IMR-90 (cell line): ENCODE measurements at regions not wholly inside any gene's neighbourhood (a gene's known extent, or its start where the extent isn't known, plus 50 kb on each side); places are given as distances from the start of the nearest gene placed in this dataset.

Experiments used
- ATAC-seq: fragments of 200-7000 bp; cut with Tn5 transposase; 2 replicates; pipeline ENCODE4 v1.9.1; 2020; ENCODE audit warnings: low read depth, mild to moderate bottlenecking, moderate library complexity
- BruUV-seq: library from RNA; stranded (reverse); fragments of 400-500 nt; replicated peaks from 2 replicates; lab custom pipeline; 2021; lab: Mats Ljungman, UMichigan
- CTCF ChIA-PET: fragments of 300-600 bp; formaldehyde crosslinking; extraction: SDS; loops from one replicate; lab custom pipeline; 2021; ENCODE audit warnings: antibody characterized with exemption; lab: Yijun Ruan, JAX
- POLR2A ChIA-PET: fragments of 300-600 bp; sonication (Branson Sonifier 250); formaldehyde crosslinking; loops from one replicate; lab custom pipeline; 2022; ENCODE audit warnings: antibody characterized with exemption; ENCODE audit not compliant: unreplicated experiment; lab: Charles Lee
- DNase-seq: peaks from one replicate; pipeline ENCODE4 v3.0.0; 2013
- H2AFZ ChIP-seq: replicated peaks from 2 replicates; pipeline ENCODE3; 2013; ENCODE audit warnings: low read length, mild to moderate bottlenecking; ENCODE audit not compliant: poor library complexity
- H2AK5ac ChIP-seq: 2 replicates; pipeline ENCODE4 v1.6.1; 2013; ENCODE audit warnings: low read depth, low read length, inconsistent platforms
- H2AK9ac ChIP-seq: replicated peaks from 2 replicates; pipeline ENCODE3; 2013; ENCODE audit warnings: mild to moderate bottlenecking, low read depth, low read length, moderate library complexity; ENCODE audit not compliant: poor library complexity
- H2BK120ac ChIP-seq: 2 replicates; pipeline ENCODE4 v1.6.1; 2013; ENCODE audit warnings: low read depth, low read length, inconsistent platforms
- H2BK15ac ChIP-seq: 3 replicates; pipeline ENCODE4 v1.6.1; 2013; ENCODE audit warnings: low read depth, low read length, inconsistent platforms
- H2BK20ac ChIP-seq: 2 replicates; pipeline ENCODE4 v1.6.1; 2013; ENCODE audit warnings: low read depth, mild to moderate bottlenecking, inconsistent platforms, low read length, moderate library complexity
- H2BK5ac ChIP-seq: 2 replicates; pipeline ENCODE4 v1.6.1; 2013; ENCODE audit warnings: mild to moderate bottlenecking, low read depth, low read length, inconsistent platforms; ENCODE audit not compliant: poor library complexity, severe bottlenecking
- H3K14ac ChIP-seq: replicated peaks from 2 replicates; pipeline ENCODE4 v1.6.1; 2013; ENCODE audit warnings: low read depth, low read length, inconsistent platforms
- H3K18ac ChIP-seq: 2 replicates; pipeline ENCODE4 v1.6.1; 2013; ENCODE audit warnings: low read depth, low read length, control low read depth
- H3K23ac ChIP-seq: 2 replicates; pipeline ENCODE4 v1.6.1; 2013; ENCODE audit warnings: low read depth, low read length, inconsistent platforms
- H3K27ac ChIP-seq: 2 replicates; pipeline ENCODE4 v1.5.1; 2013; ENCODE audit warnings: mild to moderate bottlenecking, control low read depth, low read length; ENCODE audit not compliant: insufficient read depth
- H3K27me3 ChIP-seq: 2 replicates; pipeline ENCODE4 v1.6.1; 2013; ENCODE audit warnings: low read length; ENCODE audit not compliant: control insufficient read depth, insufficient read depth
- H3K36me3 ChIP-seq: 2 replicates; pipeline ENCODE4 v1.6.1; 2013; ENCODE audit warnings: low read length, mixed read lengths; ENCODE audit not compliant: control insufficient read depth, insufficient read depth
- H3K4ac ChIP-seq: 2 replicates; pipeline ENCODE4 v1.6.1; 2013; ENCODE audit warnings: low read depth, low read length, inconsistent platforms
- H3K4me1 ChIP-seq: 2 replicates; pipeline ENCODE4 v1.6.1; 2013; ENCODE audit warnings: low read length, mixed read lengths; ENCODE audit not compliant: control insufficient read depth, insufficient read depth
- H3K4me2 ChIP-seq: 2 replicates; pipeline ENCODE4 v1.6.1; 2013; ENCODE audit warnings: low read depth, mild to moderate bottlenecking, control low read depth, low read length, moderate library complexity
- H3K4me3 ChIP-seq: 2 replicates; pipeline ENCODE4 v1.5.1; 2013; ENCODE audit warnings: low read depth, mild to moderate bottlenecking, control low read depth, low read length, moderate library complexity; ENCODE audit not compliant: insufficient read depth
- H3K56ac ChIP-seq: 2 replicates; pipeline ENCODE4 v1.6.1; 2013; ENCODE audit warnings: low read length, inconsistent platforms; ENCODE audit not compliant: insufficient read depth; ENCODE audit errors: extremely low read depth
- H3K79me1 ChIP-seq, 2 experiments: 2 replicates each; pipeline ENCODE4 v1.6.1; 2013; ENCODE audit warnings: low read length in 2 of 2, inconsistent platforms in 1 of 2, low read depth in 1 of 2
- H3K9ac ChIP-seq: 2 replicates; pipeline ENCODE4 v1.6.1; 2013; ENCODE audit warnings: low read depth, low read length, control low read depth
- H3K9me1 ChIP-seq: 2 replicates; pipeline ENCODE4 v1.6.1; 2013; ENCODE audit warnings: low read length, inconsistent platforms; ENCODE audit not compliant: insufficient read depth
- H3K9me3 ChIP-seq: 2 replicates; pipeline ENCODE4 v1.6.1; 2013; ENCODE audit warnings: low read length; ENCODE audit not compliant: control insufficient read depth, insufficient read depth
- H4K20me1 ChIP-seq: 2 replicates; pipeline ENCODE4 v1.6.1; 2013; ENCODE audit warnings: low read length, inconsistent platforms; ENCODE audit not compliant: insufficient read depth
- H4K5ac ChIP-seq: 2 replicates; pipeline ENCODE4 v1.6.1; 2013; ENCODE audit warnings: mild to moderate bottlenecking, low read depth, low read length, control low read depth
- H4K8ac ChIP-seq, 2 experiments: 2 replicates each; pipeline ENCODE4 v1.6.1; 2013; ENCODE audit warnings: low read depth in 2 of 2, low read length in 2 of 2, control low read depth in 1 of 2, inconsistent platforms in 1 of 2
- H4K91ac ChIP-seq: 2 replicates; pipeline ENCODE4 v1.6.1; 2013; ENCODE audit warnings: low read depth, low read length, inconsistent platforms; ENCODE audit not compliant: insufficient read depth
- BHLHE40 ChIP-seq: fragments of 150-350 bp; IDR thresholded peaks from 2 replicates; pipeline ENCODE4 v1.6.1; 2016; ENCODE audit warnings: mild to moderate bottlenecking, low read depth, low read length
- CHD1 ChIP-seq: IDR thresholded peaks from 2 replicates; pipeline ENCODE4 v1.6.1; 2012; ENCODE audit warnings: low read depth, low read length, improper control_type of control experiment
- CTCF ChIP-seq: conservative IDR thresholded peaks from 2 replicates; pipeline ENCODE4 v1.5.1; 2012; ENCODE audit warnings: mild to moderate bottlenecking, low read depth, low read length, improper control_type of control experiment
- FOS ChIP-seq: fragments of 150-350 bp; IDR thresholded peaks from 2 replicates; pipeline ENCODE4 v1.6.1; 2016; ENCODE audit warnings: low read depth, low read length
- MAFK ChIP-seq: IDR thresholded peaks from 2 replicates; pipeline ENCODE4 v1.6.1; 2012; ENCODE audit warnings: low read depth, low read length, improper control_type of control experiment
- MAZ ChIP-seq: IDR thresholded peaks from 2 replicates; pipeline ENCODE4 v1.6.1; 2012; ENCODE audit warnings: low read depth, mild to moderate bottlenecking, low read length, improper control_type of control experiment, moderate library complexity, borderline replicate concordance
- POLR2A ChIP-seq: IDR thresholded peaks from 2 replicates; pipeline ENCODE4 v1.6.1; 2012; ENCODE audit warnings: mild to moderate bottlenecking, low read depth, low read length
- RAD21 ChIP-seq: IDR thresholded peaks from 2 replicates; pipeline ENCODE4 v1.6.1; 2012; ENCODE audit warnings: low read length, improper control_type of control experiment
- SMC3 ChIP-seq: fragments of 150-350 bp; IDR thresholded peaks from 2 replicates; pipeline ENCODE4 v1.6.1; 2016; ENCODE audit warnings: low read depth, mild to moderate bottlenecking, antibody characterized with exemption, low read length, moderate library complexity
- WGBS, 2 experiments: methylation state at CpG; one replicate each; pipeline versions ENCODE4 v1.1.5 to v1.1.7; 2013; ENCODE audit warnings: missing lambda C conversion rate in 2 of 2; ENCODE audit not compliant: insufficient read length in 1 of 2; ENCODE audit errors: extremely low coverage in 2 of 2; 5-methylcytosine and 5-hydroxymethylcytosine counted together
- dilution Hi-C: fragments of 300-500 bp; cut with HindIII; formaldehyde crosslinking; loops from one replicate; pipeline ENCODE4 v1.14.3; 2018; ENCODE audit warnings: low sequenced_read_pairs; ENCODE audit not compliant: unreplicated experiment
- in situ Hi-C: fragments of 300-500 bp; cut with MboI; formaldehyde crosslinking; loops from 3 replicates; pipeline ENCODE4 v1.14.3; 2019; ENCODE audit warnings: low sequenced_read_pairs, inconsistent platforms, mixed read lengths
- intact Hi-C: fragments of 100-400 bp; cut with micrococcal nuclease; formaldehyde crosslinking; loops from 2 replicates; pipeline ENCODE4 v1.10.0; 2022

- Histone ChIP-seq H3K4me1 (no peaks in the 10 kb centered on the region), H2AK9ac (no peak overlapping the region), H3K23ac (no peak overlapping the region), H4K5ac (no peak overlapping the region), H3K9ac (no peak overlapping the region), H4K20me1 (no peaks in the 10 kb centered on the region), H3K4me2 (no peak overlapping the region), H3K56ac (no peak overlapping the region), H4K91ac (no peak overlapping the region), H3K79me1 (no peaks in the 10 kb centered on the region), H2BK5ac (no peak overlapping the region), H3K27me3 (peaks cover 29% of the 10 kb centered on the region), H2AFZ (no peak overlapping the region), H4K8ac (no peak overlapping the region), H2AK5ac (no peak overlapping the region), H3K27ac (no peak overlapping the region), H3K9me3 (no peaks in the 10 kb centered on the region), H2BK20ac (no peak overlapping the region), H3K4me3 (no peak overlapping the region), H3K36me3 (no peaks in the 10 kb centered on the region), H3K18ac (no peak overlapping the region), H3K9me1 (no peaks in the 10 kb centered on the region), H2BK15ac (no peak overlapping the region), H3K4ac (no peak overlapping the region), H3K14ac (no peak overlapping the region), H2BK120ac (no peak overlapping the region)
- DNase-seq (no peak), ATAC-seq (no peak)
- ChIA-PET POLR2A (no interaction called here), CTCF (no interaction called here)
- dilution Hi-C loops: no loop called here
- intact Hi-C loops: no loop called here
- in situ Hi-C loops: no loop called here
- no peak for TF ChIP-seq FOS
- TF ChIP-seq BHLHE40: no peak
- TF ChIP-seq CTCF: no peak
- no peak for TF ChIP-seq SMC3
- no peak for TF ChIP-seq POLR2A
- no peak for TF ChIP-seq MAFK
- no peak for TF ChIP-seq MAZ
- no peak for TF ChIP-seq CHD1
- no peak for TF ChIP-seq RAD21
- 54% methylated on average over 5 of the region's 7 CpGs; no CpG with 5 or more reads in 1 of the 2 experiments for WGBS, 2 experiments
- BruUV-seq: no TSS peak
Observed at GRCh38 chr12:113674302-113674701, 202.6 kb upstream of the LHX5 start.
